ENCODE measurements at regions not wholly inside any gene's neighbourhood (a gene's known extent, or its start where the extent isn't known, plus 50 kb on each side); places are given as distances from the start of the nearest gene placed in this dataset.

DNA sequence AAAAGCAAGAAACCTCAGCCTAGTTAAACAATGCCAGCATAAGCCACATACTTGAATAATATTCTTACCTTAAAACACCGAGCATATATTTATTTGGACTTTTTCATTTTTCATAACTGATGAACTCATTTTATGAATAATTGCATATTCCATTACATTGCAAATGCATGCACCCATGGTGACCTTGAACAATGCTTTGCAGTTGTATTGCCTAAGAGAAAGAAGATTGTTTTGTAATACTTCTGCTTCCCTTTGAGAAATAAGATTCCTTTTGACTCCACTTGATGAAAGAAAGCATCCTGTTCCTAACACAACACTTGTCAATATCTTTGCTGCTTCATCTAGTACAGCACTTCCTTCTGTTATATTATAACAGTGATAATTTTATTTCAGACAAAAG is 1182.2 kb downstream of the FLRT2 start:
- TF ChIP-seq, protein P1, sequence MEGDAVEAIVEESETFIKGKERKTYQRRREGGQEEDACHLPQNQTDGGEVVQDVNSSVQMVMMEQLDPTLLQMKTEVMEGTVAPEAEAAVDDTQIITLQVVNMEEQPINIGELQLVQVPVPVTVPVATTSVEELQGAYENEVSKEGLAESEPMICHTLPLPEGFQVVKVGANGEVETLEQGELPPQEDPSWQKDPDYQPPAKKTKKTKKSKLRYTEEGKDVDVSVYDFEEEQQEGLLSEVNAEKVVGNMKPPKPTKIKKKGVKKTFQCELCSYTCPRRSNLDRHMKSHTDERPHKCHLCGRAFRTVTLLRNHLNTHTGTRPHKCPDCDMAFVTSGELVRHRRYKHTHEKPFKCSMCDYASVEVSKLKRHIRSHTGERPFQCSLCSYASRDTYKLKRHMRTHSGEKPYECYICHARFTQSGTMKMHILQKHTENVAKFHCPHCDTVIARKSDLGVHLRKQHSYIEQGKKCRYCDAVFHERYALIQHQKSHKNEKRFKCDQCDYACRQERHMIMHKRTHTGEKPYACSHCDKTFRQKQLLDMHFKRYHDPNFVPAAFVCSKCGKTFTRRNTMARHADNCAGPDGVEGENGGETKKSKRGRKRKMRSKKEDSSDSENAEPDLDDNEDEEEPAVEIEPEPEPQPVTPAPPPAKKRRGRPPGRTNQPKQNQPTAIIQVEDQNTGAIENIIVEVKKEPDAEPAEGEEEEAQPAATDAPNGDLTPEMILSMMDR (IDR thresholded peaks at IDR 0.05), result no peak
- TF ChIP-seq EZH2 (IDR thresholded peaks at IDR 0.05) (no peak), EZH2phosphoT487 (IDR thresholded peaks at IDR 0.05) (no peak)

Data from neural progenitor cell (in vitro differentiated cells).